ENCODE measurements at regions not wholly inside any gene's neighbourhood (a gene's known extent, or its start where the extent isn't known, plus 50 kb on each side); places are given as distances from the start of the nearest gene placed in this dataset.

- TF ChIP-seq REST (IDR thresholded peaks at IDR 0.05; ENCODE audit: unreplicated experiment) (no peak), CREB1 (CRISPR knock-in tag; IDR thresholded peaks at IDR 0.05; ENCODE audit: low read depth) (no peak), CTCF (conservative IDR thresholded peaks at IDR 0.05; ENCODE audit: low read depth in 2 of 2) (no peak), JUNB (IDR thresholded peaks at IDR 0.05; ENCODE audit: unreplicated experiment) (no peak), ZNF114 (CRISPR knock-in tag; IDR thresholded peaks at IDR 0.05) (no peak), NANOG (IDR thresholded peaks at IDR 0.05; ENCODE audit: borderline replicate concordance) (no peak), POLR2AphosphoS5 (IDR thresholded peaks at IDR 0.05; ENCODE audit: low read depth) (no peak), EZH2phosphoT487 (IDR thresholded peaks at IDR 0.05; ENCODE audit: unreplicated experiment) (no peak), EZH2 (IDR thresholded peaks at IDR 0.05; ENCODE audit: low read depth, unreplicated experiment) (no peak)
Measured at GRCh38 chr16:5621826-5622225, 524.2 kb upstream of the EEF2KMT start (continued).

GRCh38 chr16:5619304-5619703, 521.7 kb upstream of the EEF2KMT start:
- Mint-ChIP-seq H3K4me1 (peaks cover 10% of the 10 kb centered on the region), H3K27ac (no peak overlapping the region), H3K9me3 (no peaks in the 10 kb centered on the region), H3K36me3 (ENCODE audit: low read depth) (no peaks in the 10 kb centered on the region; the same call in 2 of the 3 replicates), H3K27me3 (ENCODE audit: insufficient read depth, low read depth, poor library complexity) (peaks cover 5% of the 10 kb centered on the region), H3K4me3 (no peak overlapping the region)
- H3K27ac ChIP-seq (ENCODE audit: low read depth), result no peak overlapping the region
- H3K4me3 ChIP-seq, result no peak overlapping the region
- H3K4me2 ChIP-seq, result no peak overlapping the region
- no peaks in the 10 kb centered on the region for H3K79me2 ChIP-seq (replicated peaks; ENCODE audit: insufficient read depth)
- no peaks in the 10 kb centered on the region for H3K9me2 ChIP-seq (ENCODE audit: insufficient read depth)
- no peaks in the 10 kb centered on the region for H3K27me3 ChIP-seq (ENCODE audit: insufficient read depth)
- DNase-seq (ENCODE audit: low spot score) (no peak), ATAC-seq (no peak)
- H3F3A ChIP-seq (replicated peaks; ENCODE audit: low read depth), result no peaks in the 10 kb centered on the region
- H3K4me1 ChIP-seq (ENCODE audit: insufficient read depth), result no peaks in the 10 kb centered on the region
- no peak overlapping the region for H2AFZ ChIP-seq
- TF ChIP-seq ZNF462 (CRISPR knock-in tag; IDR thresholded peaks at IDR 0.05) (no peak), ZNF331 (CRISPR knock-in tag; IDR thresholded peaks at IDR 0.05; ENCODE audit: low read depth) (no peak), ZNF114 (CRISPR knock-in tag; IDR thresholded peaks at IDR 0.05) (no peak)
- H4K20me1 ChIP-seq (replicated peaks; ENCODE audit: insufficient read depth), result no peaks in the 10 kb centered on the region
- H3K36me3 ChIP-seq (ENCODE audit: insufficient read depth), result no peaks in the 10 kb centered on the region
